ENCODE measurements at regions not wholly inside any gene's neighbourhood (a gene's known extent, or its start where the extent isn't known, plus 50 kb on each side); places are given as distances from the start of the nearest gene placed in this dataset.

DNA sequence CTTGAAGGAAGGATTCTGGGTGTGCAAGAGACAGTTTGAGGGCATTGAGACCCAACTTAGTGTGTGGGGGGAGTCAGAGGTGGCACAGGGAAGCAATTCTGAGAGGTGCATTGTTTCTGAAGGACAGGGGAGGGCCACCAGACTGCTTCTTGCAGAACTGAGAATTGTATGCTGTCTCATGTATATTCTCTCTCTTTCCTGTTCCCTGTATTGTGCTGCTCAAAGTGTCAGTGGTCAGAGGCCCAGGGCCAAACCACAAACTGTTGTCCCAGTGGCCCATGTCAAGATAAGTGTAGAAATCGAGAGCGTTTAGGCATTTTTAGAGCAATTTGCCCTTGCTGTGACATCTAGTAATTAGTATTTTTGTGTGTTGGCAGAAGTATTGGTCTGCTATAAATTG lies 567.1 kb downstream of the EDEM1 start (continued):
- no peak for TF ChIP-seq NONO (IDR thresholded peaks at IDR 0.05; ENCODE audit: low read depth in 2 of 2, low read length in 1 of 2)
- TF ChIP-seq, protein P1, sequence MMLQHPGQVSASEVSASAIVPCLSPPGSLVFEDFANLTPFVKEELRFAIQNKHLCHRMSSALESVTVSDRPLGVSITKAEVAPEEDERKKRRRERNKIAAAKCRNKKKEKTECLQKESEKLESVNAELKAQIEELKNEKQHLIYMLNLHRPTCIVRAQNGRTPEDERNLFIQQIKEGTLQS (IDR thresholded peaks at IDR 0.05) = no peak
- TF ChIP-seq, protein P1 (CRISPR knock-in tag; conservative IDR thresholded peaks at IDR 0.05) = no peak
- TF ChIP-seq KAT7 (CRISPR knock-in tag; IDR thresholded peaks at IDR 0.05; ENCODE audit: borderline replicate concordance) = no peak
- TF ChIP-seq HDAC3 (IDR thresholded peaks at IDR 0.05; ENCODE audit: borderline replicate concordance, partially characterized antibody) = no peak
- no peak for TF ChIP-seq JUN (IDR thresholded peaks at IDR 0.05; ENCODE audit: borderline replicate concordance, low read depth, low read length)
- TF ChIP-seq JUN (CRISPR knock-in tag; IDR thresholded peaks at IDR 0.05; ENCODE audit: borderline replicate concordance) = no peak
- no peak; the same call in 1 of the 2 replicates for TF ChIP-seq HDAC2 (IDR thresholded peaks at IDR 0.05)
- TF ChIP-seq MTA3 (IDR thresholded peaks at IDR 0.05; ENCODE audit: borderline replicate concordance) = no peak
- TF ChIP-seq, protein P2, sequence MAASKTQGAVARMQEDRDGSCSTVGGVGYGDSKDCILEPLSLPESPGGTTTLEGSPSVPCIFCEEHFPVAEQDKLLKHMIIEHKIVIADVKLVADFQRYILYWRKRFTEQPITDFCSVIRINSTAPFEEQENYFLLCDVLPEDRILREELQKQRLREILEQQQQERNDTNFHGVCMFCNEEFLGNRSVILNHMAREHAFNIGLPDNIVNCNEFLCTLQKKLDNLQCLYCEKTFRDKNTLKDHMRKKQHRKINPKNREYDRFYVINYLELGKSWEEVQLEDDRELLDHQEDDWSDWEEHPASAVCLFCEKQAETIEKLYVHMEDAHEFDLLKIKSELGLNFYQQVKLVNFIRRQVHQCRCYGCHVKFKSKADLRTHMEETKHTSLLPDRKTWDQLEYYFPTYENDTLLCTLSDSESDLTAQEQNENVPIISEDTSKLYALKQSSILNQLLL (CRISPR knock-in tag; IDR thresholded peaks at IDR 0.05; ENCODE audit: borderline replicate concordance) = no peak
- no peak for TF ChIP-seq BRD4 (IDR thresholded peaks at IDR 0.05)
- TF ChIP-seq ZNF57 (CRISPR knock-in tag; IDR thresholded peaks at IDR 0.05) = no peak
- TF ChIP-seq ZNF586 (CRISPR knock-in tag; conservative IDR thresholded peaks at IDR 0.05) = no peak
- TF ChIP-seq PTRF (tag; IDR thresholded peaks at IDR 0.05) = no peak
- TF ChIP-seq SETDB1 (IDR thresholded peaks at IDR 0.05; ENCODE audit: low read length) = no peak
- no peak for TF ChIP-seq ZNF507 (tag; conservative IDR thresholded peaks at IDR 0.05)
- TF ChIP-seq BHLHE40 (IDR thresholded peaks at IDR 0.05; ENCODE audit: low read length) = no peak
- TF ChIP-seq, protein P3, sequence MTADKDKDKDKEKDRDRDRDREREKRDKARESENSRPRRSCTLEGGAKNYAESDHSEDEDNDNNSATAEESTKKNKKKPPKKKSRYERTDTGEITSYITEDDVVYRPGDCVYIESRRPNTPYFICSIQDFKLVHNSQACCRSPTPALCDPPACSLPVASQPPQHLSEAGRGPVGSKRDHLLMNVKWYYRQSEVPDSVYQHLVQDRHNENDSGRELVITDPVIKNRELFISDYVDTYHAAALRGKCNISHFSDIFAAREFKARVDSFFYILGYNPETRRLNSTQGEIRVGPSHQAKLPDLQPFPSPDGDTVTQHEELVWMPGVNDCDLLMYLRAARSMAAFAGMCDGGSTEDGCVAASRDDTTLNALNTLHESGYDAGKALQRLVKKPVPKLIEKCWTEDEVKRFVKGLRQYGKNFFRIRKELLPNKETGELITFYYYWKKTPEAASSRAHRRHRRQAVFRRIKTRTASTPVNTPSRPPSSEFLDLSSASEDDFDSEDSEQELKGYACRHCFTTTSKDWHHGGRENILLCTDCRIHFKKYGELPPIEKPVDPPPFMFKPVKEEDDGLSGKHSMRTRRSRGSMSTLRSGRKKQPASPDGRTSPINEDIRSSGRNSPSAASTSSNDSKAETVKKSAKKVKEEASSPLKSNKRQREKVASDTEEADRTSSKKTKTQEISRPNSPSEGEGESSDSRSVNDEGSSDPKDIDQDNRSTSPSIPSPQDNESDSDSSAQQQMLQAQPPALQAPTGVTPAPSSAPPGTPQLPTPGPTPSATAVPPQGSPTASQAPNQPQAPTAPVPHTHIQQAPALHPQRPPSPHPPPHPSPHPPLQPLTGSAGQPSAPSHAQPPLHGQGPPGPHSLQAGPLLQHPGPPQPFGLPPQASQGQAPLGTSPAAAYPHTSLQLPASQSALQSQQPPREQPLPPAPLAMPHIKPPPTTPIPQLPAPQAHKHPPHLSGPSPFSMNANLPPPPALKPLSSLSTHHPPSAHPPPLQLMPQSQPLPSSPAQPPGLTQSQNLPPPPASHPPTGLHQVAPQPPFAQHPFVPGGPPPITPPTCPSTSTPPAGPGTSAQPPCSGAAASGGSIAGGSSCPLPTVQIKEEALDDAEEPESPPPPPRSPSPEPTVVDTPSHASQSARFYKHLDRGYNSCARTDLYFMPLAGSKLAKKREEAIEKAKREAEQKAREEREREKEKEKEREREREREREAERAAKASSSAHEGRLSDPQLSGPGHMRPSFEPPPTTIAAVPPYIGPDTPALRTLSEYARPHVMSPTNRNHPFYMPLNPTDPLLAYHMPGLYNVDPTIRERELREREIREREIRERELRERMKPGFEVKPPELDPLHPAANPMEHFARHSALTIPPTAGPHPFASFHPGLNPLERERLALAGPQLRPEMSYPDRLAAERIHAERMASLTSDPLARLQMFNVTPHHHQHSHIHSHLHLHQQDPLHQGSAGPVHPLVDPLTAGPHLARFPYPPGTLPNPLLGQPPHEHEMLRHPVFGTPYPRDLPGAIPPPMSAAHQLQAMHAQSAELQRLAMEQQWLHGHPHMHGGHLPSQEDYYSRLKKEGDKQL (CRISPR knock-in tag; IDR thresholded peaks at IDR 0.05; ENCODE audit: borderline replicate concordance) = no peak
- 0 out of 2 replicates have a peak, but pooled peaks have one; percentile 14 for TF ChIP-seq ETV1 (tag; conservative IDR thresholded peaks at IDR 0.05; ENCODE audit: low read depth)
- no peak for TF ChIP-seq ERF (CRISPR knock-in tag; IDR thresholded peaks at IDR 0.05)
- TF ChIP-seq, protein P4, sequence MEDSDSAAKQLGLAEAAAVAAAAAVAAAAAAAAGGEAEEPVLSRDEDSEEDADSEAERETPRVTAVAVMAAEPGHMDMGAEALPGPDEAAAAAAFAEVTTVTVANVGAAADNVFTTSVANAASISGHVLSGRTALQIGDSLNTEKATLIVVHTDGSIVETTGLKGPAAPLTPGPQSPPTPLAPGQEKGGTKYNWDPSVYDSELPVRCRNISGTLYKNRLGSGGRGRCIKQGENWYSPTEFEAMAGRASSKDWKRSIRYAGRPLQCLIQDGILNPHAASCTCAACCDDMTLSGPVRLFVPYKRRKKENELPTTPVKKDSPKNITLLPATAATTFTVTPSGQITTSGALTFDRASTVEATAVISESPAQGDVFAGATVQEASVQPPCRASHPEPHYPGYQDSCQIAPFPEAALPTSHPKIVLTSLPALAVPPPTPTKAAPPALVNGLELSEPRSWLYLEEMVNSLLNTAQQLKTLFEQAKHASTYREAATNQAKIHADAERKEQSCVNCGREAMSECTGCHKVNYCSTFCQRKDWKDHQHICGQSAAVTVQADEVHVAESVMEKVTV (CRISPR knock-in tag; IDR thresholded peaks at IDR 0.05) = no peak
- no peak for TF ChIP-seq ZKSCAN3 (CRISPR knock-in tag; IDR thresholded peaks at IDR 0.05)
